Kidney capillary endothelial cell (primary cell): ENCODE measurements at regions not wholly inside any gene's neighbourhood (a gene's known extent, or its start where the extent isn't known, plus 50 kb on each side); places are given as distances from the start of the nearest gene placed in this dataset.
"Not testable (repeated sequence)": the region's sequence is repeated elsewhere in the genome, so short reads cannot be mapped to it uniquely, and the experiment has no call there.

ENCODE experiments used
- DNase-seq: peaks from one replicate; pipeline ENCODE4 v3.0.0-alpha.2; 2018; ENCODE audit warnings: low spot score

DNA sequence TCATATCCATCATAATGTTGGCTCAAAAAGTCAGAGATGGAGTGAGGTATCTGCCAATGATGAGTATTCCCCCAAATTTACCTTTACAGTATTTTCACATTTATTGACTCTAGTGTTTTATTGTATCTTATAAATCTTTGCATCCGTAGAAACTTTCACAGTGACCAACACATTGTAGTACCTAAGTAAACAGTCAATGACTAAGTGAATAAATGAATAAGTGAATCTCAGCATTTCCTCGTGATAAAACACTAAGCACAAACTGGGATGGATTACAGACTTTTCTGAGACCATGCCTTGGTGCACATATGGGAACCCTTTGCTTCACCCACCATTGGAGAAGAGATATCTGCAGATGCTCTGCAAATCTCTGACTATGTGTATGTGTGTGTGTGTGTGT is 429.9 kb downstream of the NR4A2 start:
- DNase-seq: no peak

DNA sequence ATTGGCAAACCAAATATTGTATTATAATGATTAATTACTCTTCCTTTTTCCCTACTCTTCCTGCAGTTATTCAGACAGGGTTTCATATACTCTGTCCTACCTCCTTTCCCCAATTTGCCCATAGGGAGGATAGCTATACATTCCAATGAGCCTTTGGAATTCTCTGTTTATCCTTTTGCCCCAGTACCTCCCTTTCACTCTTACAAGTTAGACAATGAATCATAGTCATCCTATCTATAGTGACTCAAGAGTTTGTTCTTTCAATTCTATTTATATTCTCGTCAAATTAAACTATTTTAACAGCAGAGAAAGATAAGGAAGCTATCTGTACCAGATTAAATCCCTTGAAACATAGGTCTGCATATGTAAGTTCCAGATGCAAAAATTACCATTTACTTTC is 437.5 kb downstream of the NR4A2 start:
- no peak for DNase-seq

DNA sequence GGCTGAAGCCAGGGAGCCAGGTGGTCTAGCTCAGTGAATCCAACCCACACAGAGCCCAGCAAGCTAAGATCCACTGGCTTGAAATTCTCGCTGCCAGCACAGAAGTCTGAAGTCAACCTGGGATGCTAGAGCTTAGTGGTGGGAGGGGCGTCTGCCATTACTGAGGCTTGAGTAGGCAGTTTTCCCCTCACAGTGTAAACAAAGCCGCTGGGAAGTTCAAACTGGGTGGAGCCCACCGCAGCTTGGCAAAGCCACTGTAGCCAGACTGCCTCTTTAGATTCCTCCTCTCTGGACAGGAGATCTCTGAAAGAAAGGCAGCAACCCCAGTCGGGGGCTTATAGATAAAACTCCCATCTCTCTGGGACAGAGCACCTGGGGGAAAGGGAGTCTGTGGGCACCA is 452.1 kb downstream of the NR4A2 start:
- DNase-seq: not testable (repeated sequence)

DNA sequence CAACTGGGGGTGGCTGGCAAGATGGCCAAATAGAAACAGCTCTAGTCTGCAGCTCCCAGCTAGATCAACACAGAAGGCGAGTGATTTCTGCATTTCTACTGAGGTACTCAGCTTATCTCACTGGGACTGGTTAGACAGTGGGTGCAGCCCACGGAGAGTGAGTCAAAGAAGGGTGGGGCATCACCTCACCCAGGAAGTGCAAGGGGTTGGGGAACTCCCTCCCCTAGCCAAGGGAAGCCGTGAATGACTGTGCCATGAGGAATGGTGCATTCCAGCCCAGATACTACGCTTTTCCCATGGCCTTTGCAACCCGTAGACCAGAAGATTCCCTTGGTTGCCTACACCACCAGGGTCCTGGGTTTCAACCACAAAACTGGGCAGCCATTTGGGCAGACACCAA is 452.6 kb downstream of the NR4A2 start:
- DNase-seq: not testable (repeated sequence)

DNA sequence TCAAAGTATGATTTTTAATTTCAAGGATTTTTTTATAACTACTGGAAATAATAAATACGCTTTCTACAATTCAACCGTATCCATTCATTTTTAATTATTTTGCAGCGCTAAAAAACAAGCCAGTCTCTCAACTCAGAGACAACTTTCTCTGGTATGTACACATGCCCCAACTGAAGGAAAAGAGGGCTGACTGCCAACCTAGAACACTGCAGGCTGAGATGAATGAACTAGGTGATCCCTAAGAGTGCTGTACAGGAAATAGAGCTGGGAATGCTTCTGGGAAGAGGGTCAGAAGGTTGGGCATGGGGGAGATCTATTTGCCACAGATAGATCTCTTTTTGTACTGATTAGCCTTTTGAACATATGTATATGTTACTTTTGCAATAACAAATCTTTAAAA is 460.1 kb downstream of the NR4A2 start:
- no peak for DNase-seq

DNA sequence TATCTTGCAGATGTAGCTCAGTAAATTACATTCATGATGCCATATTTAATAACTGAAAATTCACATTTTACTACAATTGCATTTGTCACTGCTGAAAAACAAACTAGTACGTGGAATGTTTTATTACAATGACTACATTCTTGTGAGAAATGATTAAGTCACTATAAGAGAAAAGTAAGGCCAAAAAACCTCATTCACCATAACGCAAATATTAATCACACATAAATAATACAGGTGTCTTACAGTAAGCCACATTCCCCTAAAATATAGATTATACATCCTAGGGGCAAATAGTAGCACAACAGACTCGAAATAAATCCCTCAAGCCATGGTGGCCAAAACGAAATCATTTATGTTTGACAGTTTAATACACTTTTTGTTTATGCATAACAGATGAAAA is 460.6 kb downstream of the NR4A2 start:
- DNase-seq: no peak

DNA sequence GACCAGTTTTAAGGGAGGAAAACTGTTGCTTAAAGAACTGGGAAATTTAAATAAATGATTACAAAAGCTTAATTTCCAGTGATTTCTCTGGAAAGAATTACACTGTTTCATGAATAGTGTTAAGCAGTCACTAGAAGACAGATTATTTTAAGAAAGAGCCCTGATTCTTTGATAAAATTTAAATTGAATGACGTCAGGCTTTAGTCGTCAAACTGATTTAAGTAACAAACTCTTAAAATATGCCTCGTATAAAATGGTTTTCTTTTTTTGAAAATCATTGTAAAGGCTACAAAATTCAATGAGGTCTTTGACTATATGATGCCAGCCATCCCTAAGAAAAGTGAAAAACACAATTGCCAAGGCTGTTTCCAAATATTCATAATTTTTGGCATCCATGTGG is 465.0 kb downstream of the NR4A2 start:
- no peak for DNase-seq

DNA sequence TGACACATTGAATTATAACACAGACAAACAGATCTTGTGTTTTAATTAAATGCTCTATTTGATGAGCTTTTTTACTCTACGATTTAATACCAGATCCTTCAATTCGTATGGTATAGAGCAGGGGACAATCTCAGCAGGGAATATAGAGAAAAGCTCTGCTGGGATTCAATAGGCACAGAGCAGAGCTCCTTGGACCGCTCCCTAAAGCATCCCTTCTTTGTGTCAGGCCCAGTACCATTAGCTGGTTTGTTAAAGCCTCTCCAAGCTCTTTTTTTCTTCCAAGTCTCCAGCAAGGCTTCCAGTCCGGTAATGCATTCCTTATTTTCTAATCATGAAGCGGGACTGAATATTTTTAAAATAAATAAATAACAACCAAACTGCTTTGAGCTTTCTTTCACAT is 466.0 kb downstream of the NR4A2 start:
- no peak for DNase-seq

DNA sequence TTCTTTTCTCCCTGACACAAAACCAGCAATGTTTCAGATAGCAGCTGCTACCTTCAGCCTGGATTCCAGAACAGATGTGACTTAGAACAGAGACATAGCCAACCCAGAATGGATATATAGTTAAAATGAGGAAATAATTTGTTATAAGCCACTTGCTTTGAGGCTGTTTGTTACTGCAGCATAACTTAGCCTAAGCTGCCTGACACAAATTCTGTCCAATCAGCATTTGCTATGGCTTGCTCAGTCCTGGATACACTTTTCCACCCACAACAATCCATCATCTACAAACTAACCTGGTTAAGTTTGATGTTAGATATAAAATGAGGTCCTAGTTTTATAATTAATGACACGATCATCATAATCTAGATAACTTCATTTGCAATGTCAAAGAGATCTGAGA is 480.4 kb downstream of the NR4A2 start:
- DNase-seq: no peak

DNA sequence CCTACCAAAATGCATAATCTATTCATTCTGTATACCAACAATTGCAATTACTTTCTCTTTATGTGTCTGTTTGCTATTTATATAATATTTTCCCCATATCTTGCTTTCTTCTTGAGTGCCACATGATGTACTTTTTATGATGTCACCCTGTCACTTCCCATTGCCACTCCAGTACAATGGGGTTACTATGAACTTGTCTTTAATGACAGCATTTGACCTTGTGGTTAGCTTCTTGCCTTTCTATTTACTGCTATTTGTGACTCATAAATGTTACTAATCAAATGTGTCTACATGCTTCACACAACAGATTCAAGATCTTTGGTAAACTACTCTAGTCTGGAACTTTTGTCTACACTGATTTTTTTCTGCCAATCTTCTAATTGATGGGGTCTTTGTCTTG is 486.3 kb downstream of the NR4A2 start:
- no peak for DNase-seq

DNA sequence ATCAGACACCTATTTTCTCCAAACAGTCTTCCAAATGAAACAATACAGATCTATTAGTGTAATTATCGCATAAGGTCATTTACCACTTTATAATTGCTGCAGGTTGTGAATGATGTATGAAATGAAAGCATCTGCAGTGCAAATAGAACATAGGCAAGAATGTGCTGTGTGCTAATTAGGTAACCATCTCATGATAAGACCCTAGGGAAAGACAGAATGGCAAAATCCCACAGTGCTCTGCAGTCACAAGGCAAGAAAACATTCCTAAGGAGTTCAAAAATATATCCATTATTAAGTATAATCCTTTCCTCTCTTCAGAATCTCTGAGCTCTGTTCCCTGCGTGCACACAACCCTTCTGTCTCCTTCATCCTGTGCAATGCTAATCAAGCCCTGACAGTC is 488.1 kb downstream of the NR4A2 start:
- DNase-seq: no peak

DNA sequence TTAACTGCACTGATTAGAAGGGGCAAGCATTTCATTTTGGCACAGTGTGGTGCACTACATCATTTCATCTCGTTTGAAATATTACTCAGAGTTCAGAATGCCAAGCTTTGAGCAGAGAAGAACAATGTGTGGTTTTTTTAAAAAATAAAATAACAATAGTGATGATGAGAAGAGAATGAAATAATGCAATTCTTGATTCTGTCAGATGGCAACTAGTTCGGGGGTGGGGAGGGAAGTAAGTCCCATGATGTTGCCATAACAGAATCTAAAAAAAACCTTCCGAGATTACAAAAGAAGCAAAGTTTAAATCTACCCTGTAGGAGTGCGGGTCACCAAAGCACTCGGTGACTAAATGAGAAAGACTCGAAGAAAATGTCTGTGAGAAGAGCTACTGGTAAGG is 490.4 kb downstream of the NR4A2 start:
- no peak for DNase-seq

DNA sequence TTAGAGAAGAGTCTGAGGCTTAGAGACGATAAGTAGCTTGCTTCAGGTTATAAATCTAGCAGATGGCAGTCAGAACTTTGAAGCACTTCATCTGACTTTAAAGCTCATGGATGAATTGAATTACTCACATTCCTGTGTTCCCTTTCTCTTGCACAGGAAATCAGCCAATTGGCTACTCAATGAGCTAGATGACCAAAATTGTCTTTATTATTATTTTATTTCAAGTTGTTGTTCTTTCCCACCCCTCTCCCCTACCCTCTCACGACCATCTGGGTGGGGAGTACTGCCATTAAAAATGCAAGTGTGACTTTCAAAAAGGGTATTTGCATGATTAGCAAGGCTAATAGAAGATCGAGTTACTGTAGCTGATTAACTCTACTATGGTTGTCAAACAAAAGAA is 491.1 kb downstream of the NR4A2 start:
- DNase-seq: no peak

DNA sequence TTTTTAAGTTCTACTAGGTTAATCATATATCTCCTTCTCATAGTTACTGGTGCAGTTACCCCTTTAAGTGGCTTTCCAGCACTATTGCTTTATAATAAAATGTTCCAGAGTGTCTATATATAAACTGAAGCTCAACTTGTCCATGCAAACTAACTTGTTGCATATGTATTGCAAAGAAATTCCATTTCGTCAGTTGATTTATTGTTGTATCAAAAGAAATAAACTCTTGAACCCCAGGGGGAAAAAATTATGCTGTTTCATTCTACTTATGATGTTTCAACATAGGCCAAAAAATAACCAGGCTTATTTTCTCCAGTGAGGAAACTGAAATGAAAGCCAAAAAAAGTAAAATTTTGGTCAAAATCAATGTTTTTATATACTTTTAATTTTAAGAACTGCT is 491.9 kb downstream of the NR4A2 start:
- no peak for DNase-seq

DNA sequence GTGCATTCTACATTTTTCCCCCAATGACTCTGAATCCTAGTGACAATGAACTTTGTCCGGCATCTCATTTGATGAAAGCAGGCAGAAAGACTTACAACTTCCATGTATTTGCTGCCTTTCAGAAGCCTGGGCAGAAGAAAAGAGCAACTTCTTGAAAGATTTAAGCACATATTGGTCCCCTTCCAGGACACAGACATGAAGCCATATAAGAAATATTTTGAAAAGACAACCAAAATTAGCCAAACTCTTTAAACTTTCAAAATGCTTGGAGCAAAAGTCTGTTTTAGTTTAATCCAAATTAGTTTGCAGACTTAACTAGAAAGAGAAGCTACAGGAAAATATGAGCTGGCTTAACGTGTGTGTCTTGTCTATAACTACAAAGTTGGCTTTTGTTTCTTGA is 492.5 kb downstream of the NR4A2 start:
- no peak for DNase-seq

DNA sequence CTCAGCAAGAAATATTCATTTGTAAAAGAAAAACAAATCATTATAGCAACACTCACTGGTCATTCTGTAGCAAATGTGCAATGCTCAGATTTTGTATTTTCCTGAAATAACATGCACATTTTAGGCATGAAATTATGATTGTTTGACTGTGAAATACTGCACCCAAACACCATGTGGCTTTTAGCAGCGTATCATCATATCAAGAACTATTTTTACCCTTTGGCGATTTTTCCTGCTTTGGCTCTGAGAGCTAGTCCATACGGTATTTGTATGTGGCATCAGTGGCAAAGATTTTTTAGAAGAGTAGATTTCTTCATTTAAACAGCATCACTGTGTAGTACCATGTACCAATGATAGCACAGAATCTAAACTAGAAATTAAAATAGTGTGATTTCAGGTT is 493.1 kb downstream of the NR4A2 start:
- no peak for DNase-seq

DNA sequence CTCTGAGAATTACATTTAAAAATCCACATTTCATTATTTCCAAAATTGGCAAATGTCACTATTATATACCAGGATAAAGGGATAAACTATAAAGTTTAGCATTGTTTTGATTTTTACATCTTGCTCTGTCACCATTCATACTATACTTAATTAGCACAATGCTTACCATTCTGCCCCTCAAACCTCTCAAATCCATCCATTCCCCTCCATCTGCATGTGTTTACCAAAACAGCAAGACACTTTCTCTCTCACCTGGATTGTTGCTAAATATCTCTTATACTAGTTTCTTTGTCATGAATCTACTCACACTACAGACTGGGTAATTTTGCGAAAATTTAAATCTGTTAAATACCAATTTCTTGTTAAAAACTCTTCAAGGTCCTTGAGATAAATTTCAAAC is 496.1 kb downstream of the NR4A2 start:
- DNase-seq: no peak

DNA sequence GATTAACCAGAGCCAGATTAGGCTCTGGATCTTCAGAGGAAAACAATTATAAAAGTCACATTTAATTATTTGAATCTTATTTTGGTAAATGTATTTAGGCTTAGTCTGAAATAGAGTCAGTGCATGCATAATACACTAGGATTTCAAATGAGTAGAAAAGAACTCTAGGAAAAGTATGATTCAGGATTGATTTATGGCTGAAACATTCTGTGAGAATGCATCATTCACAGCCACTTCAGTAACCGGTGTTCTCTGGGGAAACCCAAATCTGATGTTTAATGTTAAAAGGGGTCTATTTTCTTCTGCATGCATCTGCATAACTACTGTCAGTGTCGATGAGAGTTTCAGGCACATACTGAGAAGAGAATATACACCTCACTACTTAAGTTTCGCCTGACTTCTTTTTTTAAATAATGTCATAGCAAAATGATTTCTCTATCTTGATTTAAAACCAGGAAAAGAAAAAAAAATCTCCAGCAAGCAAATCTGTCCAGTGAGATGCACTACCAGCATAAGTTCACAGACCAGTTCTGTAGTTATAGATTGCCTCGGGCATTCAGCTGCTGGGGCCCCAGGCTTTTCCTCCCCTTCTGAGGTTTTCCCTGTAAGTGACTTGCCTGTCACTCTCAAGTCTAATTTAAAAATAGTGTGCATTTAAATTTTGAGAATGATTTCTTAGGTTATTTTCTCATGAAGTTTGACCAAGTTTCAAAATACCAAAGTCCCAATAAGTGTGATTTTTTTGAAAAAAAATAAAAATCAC is 501.5 kb downstream of the NR4A2 start:
- no peak for DNase-seq

DNA sequence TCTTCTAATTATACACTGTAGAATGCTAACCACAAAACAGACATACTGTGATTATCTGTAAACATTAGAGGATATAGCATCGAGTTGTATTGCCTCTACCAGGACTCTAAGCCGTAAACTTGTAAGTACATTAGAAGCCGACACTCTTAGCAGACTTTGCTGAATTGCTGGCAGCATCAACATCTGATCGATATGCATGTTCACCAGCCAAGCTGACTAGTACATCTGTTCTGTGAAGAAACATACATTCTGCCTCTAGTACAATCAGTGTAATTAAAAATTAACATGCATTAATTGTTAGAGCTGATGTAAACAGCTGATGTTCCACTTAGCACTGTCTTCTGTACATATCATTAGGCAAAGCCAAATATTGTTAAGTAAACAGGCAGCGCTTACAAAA is 502.2 kb downstream of the NR4A2 start:
- DNase-seq: no peak

DNA sequence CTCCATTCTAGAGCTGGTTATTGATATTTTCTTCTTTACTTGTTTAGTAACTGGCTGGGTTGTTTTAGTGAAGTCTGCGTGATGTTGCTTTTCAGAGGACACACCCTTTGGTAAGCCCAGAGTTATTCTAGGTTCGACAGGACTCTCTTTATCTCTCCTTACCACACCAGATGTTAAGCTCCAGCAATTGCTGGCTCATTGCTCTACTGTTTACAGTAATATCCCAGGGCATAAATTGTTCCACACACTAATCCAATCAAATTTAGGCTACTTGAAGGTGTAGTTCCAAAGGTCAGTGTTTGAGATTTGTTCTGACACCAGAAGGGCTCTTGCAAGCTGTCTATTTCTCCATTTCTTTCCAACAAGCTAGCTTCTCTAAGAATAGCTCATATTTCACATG is 506.6 kb downstream of the NR4A2 start:
- no peak for DNase-seq

DNA sequence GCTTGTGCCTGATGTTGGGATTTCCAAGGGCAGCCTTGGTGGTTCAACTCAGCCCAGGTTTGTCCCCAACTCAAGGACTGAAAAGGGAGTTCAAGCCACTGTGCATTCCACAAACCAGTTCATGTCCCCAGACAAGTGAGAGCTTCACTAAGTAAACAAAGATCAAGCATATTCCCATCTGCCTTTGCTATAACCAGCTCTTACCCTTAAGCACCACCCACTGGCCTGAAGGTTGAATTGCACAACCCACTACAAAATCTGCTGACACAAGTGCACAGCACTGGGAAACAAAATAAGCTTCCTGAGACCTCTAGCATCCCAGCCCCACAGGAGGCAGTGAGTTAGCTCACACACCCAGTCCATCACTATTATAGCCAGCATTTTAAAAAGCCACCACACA is 516.7 kb downstream of the NR4A2 start:
- no peak for DNase-seq

DNA sequence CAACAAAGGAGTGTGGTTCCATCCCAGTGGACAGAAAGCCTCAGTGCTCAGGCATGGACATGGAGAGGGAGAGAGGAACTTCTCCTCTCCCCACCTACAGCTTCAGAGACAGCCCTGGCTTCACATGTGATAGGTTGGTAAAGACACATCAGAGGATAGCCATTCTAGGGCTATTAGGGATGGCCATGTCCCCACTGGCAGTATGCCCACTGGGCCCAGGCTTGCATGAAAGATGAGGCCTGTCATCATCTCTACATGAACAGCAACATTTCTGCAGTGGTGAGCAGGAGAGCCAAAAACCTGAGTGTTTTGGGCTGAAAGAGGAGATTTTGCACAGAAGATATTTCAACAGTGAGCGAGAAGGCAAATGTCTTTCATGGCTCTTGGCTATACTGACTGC is 517.2 kb downstream of the NR4A2 start:
- DNase-seq: no peak

DNA sequence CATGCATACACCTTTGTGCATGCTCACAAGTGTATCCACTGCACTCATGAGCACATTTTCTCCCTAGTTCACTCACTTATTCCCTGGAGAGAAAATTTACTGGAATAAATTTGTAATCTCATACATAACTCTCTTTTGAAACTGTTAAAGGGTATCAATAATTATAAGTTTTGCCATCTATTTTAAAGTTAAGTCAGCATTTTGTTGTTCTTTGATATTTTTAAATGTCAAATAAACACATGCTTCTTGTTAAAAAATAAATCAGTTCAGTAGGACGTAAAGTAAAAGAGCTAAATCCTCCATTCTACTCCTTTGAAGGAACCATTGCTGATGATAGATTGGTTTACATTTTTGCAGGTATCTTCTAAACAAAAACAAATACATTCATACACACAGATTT is 522.1 kb downstream of the NR4A2 start:
- no peak for DNase-seq

DNA sequence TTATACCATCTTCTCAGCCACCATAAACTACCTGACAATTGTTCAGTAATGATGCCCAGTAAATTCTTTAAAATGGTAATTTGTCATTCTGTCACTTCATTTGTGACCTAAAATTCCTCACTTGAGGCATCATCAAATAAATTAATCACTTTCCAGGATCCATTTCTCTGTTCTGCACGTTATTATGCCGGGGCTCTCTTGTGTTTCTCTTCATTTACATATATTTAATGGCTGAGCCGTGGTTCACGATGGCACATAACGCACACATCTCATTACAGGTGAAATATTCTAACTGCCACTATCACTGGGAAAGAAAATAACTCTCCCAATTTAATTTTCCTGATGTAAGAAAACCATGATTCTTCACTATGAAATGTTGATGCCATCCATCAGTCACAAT is 529.6 kb downstream of the NR4A2 start:
- DNase-seq: no peak

DNA sequence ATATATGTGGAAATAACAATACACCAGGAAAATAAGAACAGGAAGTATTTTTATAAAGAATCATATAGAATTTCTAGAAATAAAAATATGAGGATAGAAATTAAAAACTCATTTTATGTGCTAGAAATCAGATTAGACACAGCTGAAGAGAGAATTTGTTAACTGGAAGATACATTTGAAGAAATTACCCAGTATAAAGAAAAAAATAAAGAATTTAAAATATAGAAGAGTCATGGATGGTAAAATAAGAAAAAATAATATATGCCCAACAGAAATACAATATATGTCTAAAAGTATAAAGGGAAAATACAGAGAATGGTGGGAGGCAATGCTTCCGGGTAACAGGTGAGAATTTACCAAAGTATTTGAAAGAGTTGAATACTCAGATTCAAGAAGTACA is 539.9 kb downstream of the NR4A2 start:
- no peak for DNase-seq
